AG04450 (cell line): ENCODE measurements at regions not wholly inside any gene's neighbourhood (a gene's known extent, or its start where the extent isn't known, plus 50 kb on each side); places are given as distances from the start of the nearest gene placed in this dataset.
A peak's percentile ranks its signal among the peaks of the same experiment; 100 is the strongest.

Source experiments
- CTCF ChIA-PET: fragments of 300-600, 350-600 bp; formaldehyde crosslinking; extraction: SDS; loops from one replicate; lab custom pipeline; 2022; ENCODE audit warnings: antibody characterized with exemption, inconsistent platforms; lab: Charles Lee
- POLR2A ChIA-PET: fragments of 350-600 bp; formaldehyde crosslinking; extraction: SDS; loops from one replicate; lab custom pipeline; 2021; ENCODE audit warnings: antibody characterized with exemption, inconsistent platforms; lab: Yijun Ruan, JAX
- DNase-seq: peaks from one replicate; pipeline ENCODE4 v3.0.0-alpha.2; 2011; ENCODE audit warnings: low read depth, low spot score
- H3K27ac ChIP-seq: one replicate; pipeline ENCODE4 v1.5.1; 2012; ENCODE audit warnings: low read depth, low read length, control low read depth
- H3K27me3 ChIP-seq: one replicate; pipeline ENCODE4 v1.6.0; 2012; ENCODE audit warnings: low read length; ENCODE audit not compliant: control insufficient read depth, insufficient read depth
- H3K4me3 ChIP-seq: 2 replicates; pipeline ENCODE4 v1.5.1; 2011; ENCODE audit warnings: mild to moderate bottlenecking, low read depth, low read length, control low read depth
- H3K9me3 ChIP-seq: 2 replicates; pipeline ENCODE4 v1.5.1; 2012; ENCODE audit warnings: low read length; ENCODE audit not compliant: control insufficient read depth, insufficient read depth
- CTCF ChIP-seq: IDR thresholded peaks from 2 replicates; pipeline ENCODE4 v1.5.1; 2011; ENCODE audit warnings: low read depth, low read length, control low read depth, inconsistent platforms

GRCh38 chr12:124426594-124427555 lies 132.0 kb downstream of the RFLNA start:
- no peak overlapping the region for H3K27ac ChIP-seq
- POLR2A ChIA-PET, result interaction anchor here (0.9 kb wide), 1 partner anchor 7 kb away, joined by 4 read pairs; no protein-coding TSS in a partner anchor

GRCh38 chr12:124425667-124426066 lies 130.8 kb downstream of the RFLNA start:
- H3K27me3 ChIP-seq, result no peaks in the 10 kb centered on the region
- ChIA-PET POLR2A (interaction anchor here (0.6 kb wide), 1 partner anchor 48 kb away, joined by 5 read pairs; no protein-coding TSS in a partner anchor), CTCF (no interaction called here)
- H3K27ac ChIP-seq, result no peak overlapping the region
- TF ChIP-seq CTCF, result no peak
- no peak overlapping the region for H3K4me3 ChIP-seq
- DNase-seq, result no peak
- H3K9me3 ChIP-seq, result peaks cover 2% of the 10 kb centered on the region; the same call in 1 of the 2 replicates

More at GRCh38 chr12:124426594-124427555, 132.0 kb downstream of the RFLNA start:
- no peak for DNase-seq
- H3K4me3 ChIP-seq, result no peak overlapping the region
- TF ChIP-seq CTCF, result no peak
- CTCF ChIA-PET, result no interaction called here
- H3K27me3 ChIP-seq, result no peaks in the 10 kb centered on the region
- H3K9me3 ChIP-seq, result no peaks in the 10 kb centered on the region

- POLR2A ChIA-PET, result interaction anchor here (0.6 kb wide), 1 partner anchor 36 kb away, joined by 6 read pairs; no protein-coding TSS in a partner anchor
- CTCF ChIA-PET, result no interaction called here
- no peak for DNase-seq
- H3K9me3 ChIP-seq, result peaks cover 3% of the 10 kb centered on the region; the same call in 1 of the 2 replicates
- no peak overlapping the region for H3K27ac ChIP-seq
- H3K27me3 ChIP-seq, result no peaks in the 10 kb centered on the region
- H3K4me3 ChIP-seq, result no peak overlapping the region
- no peak for TF ChIP-seq CTCF
Observed at GRCh38 chr12:124424516-124424905, 129.6 kb downstream of the RFLNA start.

- no peak for TF ChIP-seq CTCF
- POLR2A ChIA-PET, result interaction anchor here (0.6 kb wide), 1 partner anchor 35 kb away, joined by 6 read pairs; no protein-coding TSS in a partner anchor
- no peak overlapping the region for H3K4me3 ChIP-seq
- peaks cover 3% of the 10 kb centered on the region; the same call in 1 of the 2 replicates for H3K9me3 ChIP-seq
- DNase-seq, result no peak
- CTCF ChIA-PET, result no interaction called here
- H3K27me3 ChIP-seq, result no peaks in the 10 kb centered on the region
- H3K27ac ChIP-seq, result peak overlapping the region; percentile 99
Observed at GRCh38 chr12:124423761-124424515, 129.0 kb downstream of the RFLNA start.
